Upper lobe of left lung (tissue), 4 donors: ENCODE measurements at regions not wholly inside any gene's neighbourhood (a gene's known extent, or its start where the extent isn't known, plus 50 kb on each side); places are given as distances from the start of the nearest gene placed in this dataset.

Source experiments
- POLR2A ChIP-seq, 4 donors: fragments of 450-650 bp; IDR thresholded peaks; one replicate each; pipeline ENCODE4 v1.5.1; 2016 to 2017; ENCODE audit warnings: antibody characterized with exemption in 4 of 4, mild to moderate bottlenecking in 2 of 4
- POLR2AphosphoS5 ChIP-seq, 2 donors: sonication (generic); formaldehyde crosslinking; IDR thresholded peaks; one replicate each; pipeline ENCODE4 v1.5.1; 2017; ENCODE audit warnings: antibody characterized with exemption in 2 of 2
- TF ChIP-seq, protein P1 (sequence below), 6 experiments: fragments of 450-650 bp in 4 of 6; fragments of 200-600 bp in 2 of 6; sonication (generic) in 2 of 6; IDR thresholded peaks; one replicate each; pipeline ENCODE4 v1.5.1; 2016 to 2019; ENCODE audit warnings: antibody characterized with exemption in 6 of 6

DNA sequence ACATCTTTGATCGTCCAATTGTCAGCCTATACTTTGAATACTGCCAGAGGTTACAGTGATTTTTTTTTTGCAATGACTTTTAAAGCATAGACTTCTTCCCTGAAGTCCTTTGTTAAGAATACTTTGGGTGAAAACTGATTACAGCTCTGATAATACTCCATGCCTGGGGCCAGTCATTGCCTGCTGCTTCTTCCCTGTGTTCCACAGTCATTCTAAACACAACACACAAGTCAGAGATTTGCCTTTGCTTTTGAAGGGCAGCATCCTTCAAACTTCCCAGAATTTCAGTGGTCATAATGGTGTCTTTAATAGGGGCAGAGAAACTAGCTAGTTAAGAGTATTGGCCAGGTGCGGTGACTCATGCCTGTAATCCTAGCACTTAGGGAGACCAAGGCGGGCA lies 153.7 kb upstream of the PLAAT1 start:
- TF ChIP-seq, protein P1, sequence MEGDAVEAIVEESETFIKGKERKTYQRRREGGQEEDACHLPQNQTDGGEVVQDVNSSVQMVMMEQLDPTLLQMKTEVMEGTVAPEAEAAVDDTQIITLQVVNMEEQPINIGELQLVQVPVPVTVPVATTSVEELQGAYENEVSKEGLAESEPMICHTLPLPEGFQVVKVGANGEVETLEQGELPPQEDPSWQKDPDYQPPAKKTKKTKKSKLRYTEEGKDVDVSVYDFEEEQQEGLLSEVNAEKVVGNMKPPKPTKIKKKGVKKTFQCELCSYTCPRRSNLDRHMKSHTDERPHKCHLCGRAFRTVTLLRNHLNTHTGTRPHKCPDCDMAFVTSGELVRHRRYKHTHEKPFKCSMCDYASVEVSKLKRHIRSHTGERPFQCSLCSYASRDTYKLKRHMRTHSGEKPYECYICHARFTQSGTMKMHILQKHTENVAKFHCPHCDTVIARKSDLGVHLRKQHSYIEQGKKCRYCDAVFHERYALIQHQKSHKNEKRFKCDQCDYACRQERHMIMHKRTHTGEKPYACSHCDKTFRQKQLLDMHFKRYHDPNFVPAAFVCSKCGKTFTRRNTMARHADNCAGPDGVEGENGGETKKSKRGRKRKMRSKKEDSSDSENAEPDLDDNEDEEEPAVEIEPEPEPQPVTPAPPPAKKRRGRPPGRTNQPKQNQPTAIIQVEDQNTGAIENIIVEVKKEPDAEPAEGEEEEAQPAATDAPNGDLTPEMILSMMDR (IDR thresholded peaks at IDR 0.05) = no peak
- no peak for TF ChIP-seq POLR2AphosphoS5 (IDR thresholded peaks at IDR 0.05)
- TF ChIP-seq POLR2A (IDR thresholded peaks at IDR 0.05) = no peak
